Lower lobe of right lung (tissue), 2 donors: ENCODE measurements at regions not wholly inside any gene's neighbourhood (a gene's known extent, or its start where the extent isn't known, plus 50 kb on each side); places are given as distances from the start of the nearest gene placed in this dataset.

ENCODE experiments used
- ATAC-seq, 2 donors: fragments of 200-7000 bp; cut with Tn5 transposase; one replicate each; pipeline ENCODE4 v1.9.1; 2020 to 2022; ENCODE audit warnings: mild to moderate bottlenecking in 2 of 2, moderate library complexity in 2 of 2
- DNase-seq: peaks from one replicate; pipeline ENCODE4 v3.0.0-alpha.2; 2020
- H3K27ac ChIP-seq: fragments of 200-600 bp; one replicate; pipeline ENCODE4 v1.8.0; 2022
- H3K27me3 ChIP-seq: fragments of 200-600 bp; one replicate; pipeline ENCODE4 v1.8.0; 2022; ENCODE audit warnings: low read depth
- H3K36me3 ChIP-seq: fragments of 200-600 bp; one replicate; pipeline ENCODE4 v1.8.0; 2022; ENCODE audit warnings: mild to moderate bottlenecking
- H3K4me1 ChIP-seq: fragments of 200-600 bp; one replicate; pipeline ENCODE4 v1.8.0; 2022
- H3K4me3 ChIP-seq: fragments of 200-600 bp; one replicate; pipeline ENCODE4 v1.8.0; 2022; ENCODE audit warnings: mild to moderate bottlenecking
- H3K9me3 ChIP-seq: fragments of 200-600 bp; one replicate; pipeline ENCODE4 v1.8.0; 2022
- CTCF ChIP-seq: fragments of 200-600 bp; IDR thresholded peaks from one replicate; pipeline ENCODE4 v1.8.0; 2022; ENCODE audit warnings: antibody characterized with exemption, mild to moderate bottlenecking
- intact Hi-C: fragments of 100-400 bp; cut with DNase I; formaldehyde crosslinking; loops from one replicate; pipeline ENCODE4 v1.11.0; 2022
- donor health status: DM: no; HTN: yes; CAD: no; lungs with severe emphysema.

- ATAC-seq = peak in 1 of 2 donors; percentile 12
- peaks cover 3% of the 10 kb centered on the region for H3K4me1 ChIP-seq
- no peak for TF ChIP-seq CTCF
- no peak overlapping the region for H3K27ac ChIP-seq
- DNase-seq = no peak
- H3K4me3 ChIP-seq = no peak overlapping the region
- intact Hi-C loops = no loop called here
- no peaks in the 10 kb centered on the region for H3K9me3 ChIP-seq
- no peaks in the 10 kb centered on the region for H3K27me3 ChIP-seq
- no peaks in the 10 kb centered on the region for H3K36me3 ChIP-seq
Observed at GRCh38 chr7:47087866-47088265, 494.0 kb downstream of the TNS3 start.

- H3K4me1 ChIP-seq = peaks cover 3% of the 10 kb centered on the region
- DNase-seq (no peak), ATAC-seq (no peak)
- H3K27me3 ChIP-seq = no peaks in the 10 kb centered on the region
- no peak for TF ChIP-seq CTCF
- no peaks in the 10 kb centered on the region for H3K9me3 ChIP-seq
- H3K27ac ChIP-seq = no peak overlapping the region
- H3K4me3 ChIP-seq = no peak overlapping the region
- intact Hi-C loops = no loop called here
- H3K36me3 ChIP-seq = no peaks in the 10 kb centered on the region
Observed at GRCh38 chr7:47085491-47086275, 496.2 kb downstream of the TNS3 start.

GRCh38 chr7:47083476-47084250, 498.2 kb downstream of the TNS3 start:
- intact Hi-C loops = no loop called here

GRCh38 chr7:47080816-47081215, 501.1 kb downstream of the TNS3 start:
- no peak overlapping the region for H3K27ac ChIP-seq
- TF ChIP-seq CTCF = no peak
- ATAC-seq (peak; percentile 45 to 64), DNase-seq (no peak)
- H3K9me3 ChIP-seq = no peaks in the 10 kb centered on the region
- intact Hi-C loops = no loop called here
- H3K4me1 ChIP-seq = no peaks in the 10 kb centered on the region
- no peaks in the 10 kb centered on the region for H3K36me3 ChIP-seq
- no peak overlapping the region for H3K4me3 ChIP-seq
- H3K27me3 ChIP-seq = no peaks in the 10 kb centered on the region

More at GRCh38 chr7:47083476-47084250, 498.2 kb downstream of the TNS3 start:
- Histone ChIP-seq H3K36me3 (no peaks in the 10 kb centered on the region), H3K27me3 (no peaks in the 10 kb centered on the region), H3K4me1 (peaks cover 1% of the 10 kb centered on the region), H3K9me3 (no peaks in the 10 kb centered on the region), H3K4me3 (no peak overlapping the region), H3K27ac (no peak overlapping the region)
- DNase-seq (no peak), ATAC-seq (no peak)
- TF ChIP-seq CTCF = no peak

GRCh38 chr7:47078241-47078640, 503.7 kb downstream of the TNS3 start:
- Histone ChIP-seq H3K4me3 (no peak overlapping the region), H3K4me1 (no peaks in the 10 kb centered on the region), H3K27me3 (no peaks in the 10 kb centered on the region), H3K36me3 (no peaks in the 10 kb centered on the region), H3K9me3 (no peaks in the 10 kb centered on the region), H3K27ac (no peak overlapping the region)
- no peak for ATAC-seq
- no peak for TF ChIP-seq CTCF
- DNase-seq = no peak
- intact Hi-C loops = no loop called here
